MCF 10A (cell line): ENCODE measurements at regions not wholly inside any gene's neighbourhood (a gene's known extent, or its start where the extent isn't known, plus 50 kb on each side); places are given as distances from the start of the nearest gene placed in this dataset.

Experiments
- BruUV-seq: library from RNA; stranded (reverse); fragments of 400-500 nt; replicated peaks from 2 replicates; lab custom pipeline; 2021; lab: Mats Ljungman, UMichigan
- CTCF ChIA-PET: fragments of 300-600 bp; sonication (Branson Sonifier 250); formaldehyde crosslinking; extraction: SDS; loops from one replicate; lab custom pipeline; 2021; ENCODE audit warnings: antibody characterized with exemption, inconsistent platforms; lab: Yijun Ruan, JAX
- POLR2A ChIA-PET: fragments of 300-600, 350-650 bp; sonication (Branson Sonifier 250); formaldehyde crosslinking; extraction: SDS; loops from one replicate; lab custom pipeline; 2020; ENCODE audit warnings: antibody characterized with exemption, inconsistent platforms; lab: Yijun Ruan, JAX
- DNase-seq: peaks from one replicate; pipeline ENCODE4 v3.0.0-alpha.2; 2018; ENCODE audit not compliant: unreplicated experiment
- H3K27ac Mint-ChIP-seq: one replicate; pipeline ENCODE4 v1.8.0; 2022; ENCODE audit warnings: mild to moderate bottlenecking, low read depth, mixed read lengths; ENCODE audit not compliant: unreplicated experiment
- H3K27me3 Mint-ChIP-seq: one replicate; pipeline ENCODE4 v1.8.0; 2022; ENCODE audit warnings: mixed read lengths; ENCODE audit not compliant: insufficient read depth, unreplicated experiment
- H3K36me3 Mint-ChIP-seq: one replicate; pipeline ENCODE4 v1.8.0; 2022; ENCODE audit warnings: mild to moderate bottlenecking, moderate library complexity, mixed read lengths; ENCODE audit not compliant: insufficient read depth, unreplicated experiment
- H3K4me1 Mint-ChIP-seq: one replicate; pipeline ENCODE4 v1.8.0; 2022; ENCODE audit warnings: mixed read lengths; ENCODE audit not compliant: insufficient read depth, unreplicated experiment
- H3K4me3 Mint-ChIP-seq: one replicate; pipeline ENCODE4 v1.8.0; 2022; ENCODE audit warnings: mild to moderate bottlenecking, moderate library complexity, mixed read lengths; ENCODE audit not compliant: unreplicated experiment
- H3K9me3 Mint-ChIP-seq: one replicate; pipeline ENCODE4 v1.8.0; 2022; ENCODE audit warnings: mixed read lengths; ENCODE audit not compliant: unreplicated experiment
- CTCF ChIP-seq: fragments of 200-600 bp; IDR thresholded peaks from one replicate; pipeline ENCODE4 v1.8.0; 2022; ENCODE audit warnings: antibody characterized with exemption, mild to moderate bottlenecking; ENCODE audit not compliant: unreplicated experiment
- intact Hi-C: fragments of 100-400 bp; cut with micrococcal nuclease; formaldehyde crosslinking; loops from 2 replicates; pipeline ENCODE4 v1.14.1; 2022

DNA sequence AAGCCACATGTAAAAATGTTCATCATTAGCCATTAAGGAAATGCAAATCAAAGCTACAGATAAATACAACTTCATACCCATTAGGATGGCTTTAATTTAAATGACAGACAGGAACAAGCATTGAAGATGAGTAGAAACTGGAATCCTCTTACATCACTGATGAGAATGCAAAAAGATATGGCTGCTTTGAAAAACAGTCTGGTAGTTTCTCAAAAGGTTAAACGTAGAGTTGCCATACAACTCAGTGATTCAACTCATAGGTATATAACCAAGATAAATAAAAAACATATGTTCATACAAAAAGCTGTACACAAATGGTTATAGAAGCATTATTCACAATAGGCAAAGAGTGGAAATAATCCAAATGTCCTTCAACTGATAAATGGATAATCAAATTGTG, 228.8 kb upstream of the ZNF462 start:
- ChIA-PET CTCF (no interaction called here), POLR2A (interaction anchor here (0.6 to 1.0 kb wide), 2 partner anchors 57 to 141 kb away, joined by 3 read pairs; no protein-coding TSS in a partner anchor)
- TF ChIP-seq CTCF, result no peak
- no peaks in the 10 kb centered on the region for H3K9me3 Mint-ChIP-seq
- BruUV-seq, result no TSS peak
- H3K27me3 Mint-ChIP-seq, result no peaks in the 10 kb centered on the region
- no peak overlapping the region for H3K4me3 Mint-ChIP-seq
- DNase-seq, result no peak
- no peaks in the 10 kb centered on the region for H3K36me3 Mint-ChIP-seq
- intact Hi-C loops, result no loop called here
- H3K4me1 Mint-ChIP-seq, result peaks cover 9% of the 10 kb centered on the region
- H3K27ac Mint-ChIP-seq, result no peak overlapping the region

DNA sequence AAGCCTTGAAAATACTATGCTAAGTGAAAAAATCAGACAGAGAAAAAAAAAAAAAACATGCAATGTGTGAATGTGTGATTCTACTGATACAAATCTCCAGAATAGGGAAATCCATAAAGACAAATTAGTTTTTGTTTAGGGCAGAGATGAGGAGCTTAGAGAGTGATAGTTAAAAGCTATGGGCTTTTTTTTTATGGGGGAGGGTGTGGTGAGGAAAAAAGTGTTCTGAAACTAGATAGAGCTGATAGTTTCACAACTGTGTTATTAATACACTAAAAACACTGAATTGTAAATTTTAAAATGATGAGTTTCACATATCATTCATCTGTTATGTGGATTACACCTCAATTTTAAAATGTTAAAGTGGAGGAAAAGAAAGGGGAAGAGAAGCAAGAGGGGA, 228.3 kb upstream of the ZNF462 start:
- no peaks in the 10 kb centered on the region for H3K9me3 Mint-ChIP-seq
- TF ChIP-seq CTCF, result no peak
- no peak overlapping the region for H3K27ac Mint-ChIP-seq
- ChIA-PET CTCF (interaction anchor here (0.6 kb wide), 1 partner anchor 226 kb away, joined by 3 read pairs; no protein-coding TSS in a partner anchor), POLR2A (interaction anchor here (0.6 to 1.0 kb wide), 3 partner anchors 58 to 356 kb away, joined by 3 read pairs; no protein-coding TSS in a partner anchor)
- BruUV-seq, result no TSS peak
- no peaks in the 10 kb centered on the region for H3K27me3 Mint-ChIP-seq
- intact Hi-C loops, result no loop called here
- H3K4me1 Mint-ChIP-seq, result peaks cover 9% of the 10 kb centered on the region
- H3K4me3 Mint-ChIP-seq, result no peak overlapping the region
- no peak for DNase-seq
- H3K36me3 Mint-ChIP-seq, result no peaks in the 10 kb centered on the region

- Mint-ChIP-seq H3K27ac (no peak overlapping the region), H3K9me3 (no peaks in the 10 kb centered on the region), H3K4me1 (peaks cover 9% of the 10 kb centered on the region), H3K36me3 (no peaks in the 10 kb centered on the region), H3K27me3 (no peaks in the 10 kb centered on the region), H3K4me3 (no peak overlapping the region)
- intact Hi-C loops, result no loop called here
- TF ChIP-seq CTCF, result no peak
- no TSS peak for BruUV-seq
- ChIA-PET CTCF (interaction anchor here (0.6 kb wide), 1 partner anchor 306 kb away, joined by 3 read pairs; no protein-coding TSS in a partner anchor), POLR2A (no interaction called here)
- DNase-seq, result no peak
Observed at GRCh38 chr9:106637486-106637885, 225.5 kb upstream of the ZNF462 start.

DNA sequence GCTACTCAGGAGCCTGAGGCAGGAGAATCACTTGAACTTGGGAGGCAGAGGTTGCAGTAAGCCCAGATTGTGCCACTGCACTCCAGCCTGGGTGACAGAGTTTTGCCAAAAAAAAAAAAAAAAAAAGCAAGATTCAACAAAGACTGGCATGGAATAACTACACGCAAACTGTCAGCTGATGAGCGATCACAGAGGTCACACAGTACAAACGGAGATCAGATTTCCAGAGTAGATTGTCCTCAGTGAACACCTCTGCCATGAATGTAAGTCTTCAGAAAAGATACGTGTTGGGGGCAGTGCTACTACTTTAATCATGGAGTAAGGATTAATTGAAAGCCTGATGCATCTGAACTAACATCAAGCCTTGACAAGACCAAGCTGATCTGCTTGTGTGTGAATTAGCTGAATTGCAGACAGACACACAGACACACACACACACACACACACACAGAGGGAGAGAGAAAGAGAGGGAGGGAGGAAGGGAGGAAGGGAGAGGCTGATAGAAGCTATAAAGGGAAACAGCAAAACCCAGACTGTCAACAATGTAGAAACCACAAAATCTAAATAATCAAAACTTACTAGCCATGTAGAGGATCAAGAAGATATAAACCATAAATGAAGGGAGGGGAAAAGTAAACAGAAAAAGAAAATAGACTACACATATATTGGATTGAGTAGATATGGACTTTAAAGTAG, 222.9 kb upstream of the ZNF462 start:
- ChIA-PET POLR2A (interaction anchor here (0.7 kb wide), 1 partner anchor 170 kb away, joined by 3 read pairs; no protein-coding TSS in a partner anchor), CTCF (interaction anchor here (0.6 to 0.9 kb wide), 5 partner anchors 98 to 516 kb away, joined by 3 to 4 read pairs (median 3); no protein-coding TSS in a partner anchor)
- TF ChIP-seq CTCF, result no peak
- no peak for DNase-seq
- BruUV-seq, result no TSS peak
- H3K9me3 Mint-ChIP-seq, result no peaks in the 10 kb centered on the region
- intact Hi-C loops, result no loop called here
- H3K4me1 Mint-ChIP-seq, result peaks cover 6% of the 10 kb centered on the region
- H3K27me3 Mint-ChIP-seq, result no peaks in the 10 kb centered on the region
- H3K36me3 Mint-ChIP-seq, result no peaks in the 10 kb centered on the region
- no peak overlapping the region for H3K27ac Mint-ChIP-seq
- no peak overlapping the region for H3K4me3 Mint-ChIP-seq
